Endothelial cell (in vitro differentiated cells): ENCODE measurements at regions not wholly inside any gene's neighbourhood (a gene's known extent, or its start where the extent isn't known, plus 50 kb on each side); places are given as distances from the start of the nearest gene placed in this dataset.

Experiments used
- DNase-seq: peaks from one replicate; pipeline ENCODE4 v3.0.0; 2021; ENCODE audit warnings: low spot score
- H3K27ac Mint-ChIP-seq: one replicate; pipeline ENCODE4 v1.8.0; 2021; ENCODE audit warnings: mixed read lengths, inconsistent platforms; ENCODE audit not compliant: unreplicated experiment
- H3K27me3 Mint-ChIP-seq: one replicate; pipeline ENCODE4 v1.8.0; 2021; ENCODE audit warnings: mild to moderate bottlenecking, moderate library complexity, mixed read lengths, inconsistent platforms; ENCODE audit not compliant: unreplicated experiment
- H3K36me3 Mint-ChIP-seq: one replicate; pipeline ENCODE4 v1.8.0; 2021; ENCODE audit warnings: mild to moderate bottlenecking, low read depth, mixed read lengths, inconsistent platforms; ENCODE audit not compliant: unreplicated experiment
- H3K4me1 Mint-ChIP-seq: one replicate; pipeline ENCODE4 v1.8.0; 2021; ENCODE audit warnings: mild to moderate bottlenecking, mixed read lengths, inconsistent platforms; ENCODE audit not compliant: unreplicated experiment
- H3K4me3 Mint-ChIP-seq: one replicate; pipeline ENCODE4 v1.8.0; 2021; ENCODE audit warnings: mild to moderate bottlenecking, mixed read lengths, inconsistent platforms; ENCODE audit not compliant: unreplicated experiment
- H3K9me3 Mint-ChIP-seq: one replicate; pipeline ENCODE4 v1.8.0; 2021; ENCODE audit warnings: mixed read lengths, inconsistent platforms; ENCODE audit not compliant: unreplicated experiment
- CTCF ChIP-seq: fragments of 200-600 bp; sonication (generic); IDR thresholded peaks from one replicate; pipeline ENCODE4 v1.5.0; 2021; ENCODE audit warnings: antibody characterized with exemption; ENCODE audit not compliant: unreplicated experiment

- Mint-ChIP-seq H3K27ac (no peak overlapping the region), H3K36me3 (no peaks in the 10 kb centered on the region), H3K4me1 (peaks cover 17% of the 10 kb centered on the region), H3K27me3 (peaks cover 1% of the 10 kb centered on the region), H3K4me3 (no peak overlapping the region), H3K9me3 (no peaks in the 10 kb centered on the region)
- TF ChIP-seq CTCF: no peak
- no peak for DNase-seq
Observed at GRCh38 chr18:22493940-22494339, 76.2 kb upstream of the CTAGE1 start.

GRCh38 chr18:22494771-22495170 is 77.1 kb upstream of the CTAGE1 start:
- Mint-ChIP-seq H3K4me1 (peaks cover 11% of the 10 kb centered on the region), H3K27ac (no peak overlapping the region), H3K36me3 (no peaks in the 10 kb centered on the region), H3K4me3 (no peak overlapping the region), H3K27me3 (peaks cover 1% of the 10 kb centered on the region), H3K9me3 (no peaks in the 10 kb centered on the region)
- TF ChIP-seq CTCF: no peak
- no peak for DNase-seq

GRCh38 chr18:22499421-22499820 is 81.7 kb upstream of the CTAGE1 start:
- no peak for DNase-seq
- Mint-ChIP-seq H3K36me3 (no peaks in the 10 kb centered on the region), H3K9me3 (no peaks in the 10 kb centered on the region), H3K27ac (no peak overlapping the region), H3K4me1 (peaks cover 20% of the 10 kb centered on the region), H3K4me3 (no peak overlapping the region), H3K27me3 (peaks cover 7% of the 10 kb centered on the region)
- no peak for TF ChIP-seq CTCF

GRCh38 chr18:22503803-22504202 is 86.1 kb upstream of the CTAGE1 start:
- TF ChIP-seq CTCF: no peak
- peak overlapping the region; percentile 57 for H3K27ac Mint-ChIP-seq
- H3K27me3 Mint-ChIP-seq: peaks cover 8% of the 10 kb centered on the region
- H3K4me3 Mint-ChIP-seq: no peak overlapping the region
- DNase-seq: no peak
- H3K9me3 Mint-ChIP-seq: no peaks in the 10 kb centered on the region
- no peaks in the 10 kb centered on the region for H3K36me3 Mint-ChIP-seq
- peaks cover 31% of the 10 kb centered on the region for H3K4me1 Mint-ChIP-seq

- no peak overlapping the region for H3K27ac Mint-ChIP-seq
- H3K4me3 Mint-ChIP-seq: no peak overlapping the region
- DNase-seq: no peak
- H3K36me3 Mint-ChIP-seq: no peaks in the 10 kb centered on the region
- peaks cover 8% of the 10 kb centered on the region for H3K27me3 Mint-ChIP-seq
- peaks cover 31% of the 10 kb centered on the region for H3K4me1 Mint-ChIP-seq
- no peak for TF ChIP-seq CTCF
- no peaks in the 10 kb centered on the region for H3K9me3 Mint-ChIP-seq
Observed at GRCh38 chr18:22504251-22505030, 86.7 kb upstream of the CTAGE1 start.
